ENCODE measurements at regions not wholly inside any gene's neighbourhood (a gene's known extent, or its start where the extent isn't known, plus 50 kb on each side); places are given as distances from the start of the nearest gene placed in this dataset.

DNA sequence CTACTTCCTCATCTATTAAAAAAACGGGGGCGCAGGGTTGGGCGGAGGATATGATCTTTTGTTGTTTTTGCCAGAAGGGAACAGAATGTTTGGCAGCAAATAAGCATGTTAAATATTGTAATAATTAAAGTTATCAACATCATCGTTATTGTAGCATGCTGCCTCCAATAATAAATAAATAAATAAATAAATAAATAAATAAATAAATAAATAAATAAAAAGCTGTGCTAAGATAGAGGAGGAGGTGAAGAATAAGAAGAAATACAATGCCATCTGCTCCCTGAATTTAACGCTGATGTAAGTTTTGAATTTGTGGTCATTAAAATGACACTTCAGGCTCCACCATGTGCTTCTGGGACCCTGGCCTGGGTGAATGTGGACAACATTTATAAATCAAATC, 508.0 kb upstream of the TNC start:
- TF ChIP-seq POLR2A (IDR thresholded peaks at IDR 0.05), result no peak
- TF ChIP-seq, protein P1, sequence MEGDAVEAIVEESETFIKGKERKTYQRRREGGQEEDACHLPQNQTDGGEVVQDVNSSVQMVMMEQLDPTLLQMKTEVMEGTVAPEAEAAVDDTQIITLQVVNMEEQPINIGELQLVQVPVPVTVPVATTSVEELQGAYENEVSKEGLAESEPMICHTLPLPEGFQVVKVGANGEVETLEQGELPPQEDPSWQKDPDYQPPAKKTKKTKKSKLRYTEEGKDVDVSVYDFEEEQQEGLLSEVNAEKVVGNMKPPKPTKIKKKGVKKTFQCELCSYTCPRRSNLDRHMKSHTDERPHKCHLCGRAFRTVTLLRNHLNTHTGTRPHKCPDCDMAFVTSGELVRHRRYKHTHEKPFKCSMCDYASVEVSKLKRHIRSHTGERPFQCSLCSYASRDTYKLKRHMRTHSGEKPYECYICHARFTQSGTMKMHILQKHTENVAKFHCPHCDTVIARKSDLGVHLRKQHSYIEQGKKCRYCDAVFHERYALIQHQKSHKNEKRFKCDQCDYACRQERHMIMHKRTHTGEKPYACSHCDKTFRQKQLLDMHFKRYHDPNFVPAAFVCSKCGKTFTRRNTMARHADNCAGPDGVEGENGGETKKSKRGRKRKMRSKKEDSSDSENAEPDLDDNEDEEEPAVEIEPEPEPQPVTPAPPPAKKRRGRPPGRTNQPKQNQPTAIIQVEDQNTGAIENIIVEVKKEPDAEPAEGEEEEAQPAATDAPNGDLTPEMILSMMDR (IDR thresholded peaks at IDR 0.05), result no peak
